ENCODE measurements at regions not wholly inside any gene's neighbourhood (a gene's known extent, or its start where the extent isn't known, plus 50 kb on each side); places are given as distances from the start of the nearest gene placed in this dataset.
A peak's percentile ranks its signal among the peaks of the same experiment; 100 is the strongest.
"Not testable (repeated sequence)": the region's sequence is repeated elsewhere in the genome, so short reads cannot be mapped to it uniquely, and the experiment has no call there.

DNA sequence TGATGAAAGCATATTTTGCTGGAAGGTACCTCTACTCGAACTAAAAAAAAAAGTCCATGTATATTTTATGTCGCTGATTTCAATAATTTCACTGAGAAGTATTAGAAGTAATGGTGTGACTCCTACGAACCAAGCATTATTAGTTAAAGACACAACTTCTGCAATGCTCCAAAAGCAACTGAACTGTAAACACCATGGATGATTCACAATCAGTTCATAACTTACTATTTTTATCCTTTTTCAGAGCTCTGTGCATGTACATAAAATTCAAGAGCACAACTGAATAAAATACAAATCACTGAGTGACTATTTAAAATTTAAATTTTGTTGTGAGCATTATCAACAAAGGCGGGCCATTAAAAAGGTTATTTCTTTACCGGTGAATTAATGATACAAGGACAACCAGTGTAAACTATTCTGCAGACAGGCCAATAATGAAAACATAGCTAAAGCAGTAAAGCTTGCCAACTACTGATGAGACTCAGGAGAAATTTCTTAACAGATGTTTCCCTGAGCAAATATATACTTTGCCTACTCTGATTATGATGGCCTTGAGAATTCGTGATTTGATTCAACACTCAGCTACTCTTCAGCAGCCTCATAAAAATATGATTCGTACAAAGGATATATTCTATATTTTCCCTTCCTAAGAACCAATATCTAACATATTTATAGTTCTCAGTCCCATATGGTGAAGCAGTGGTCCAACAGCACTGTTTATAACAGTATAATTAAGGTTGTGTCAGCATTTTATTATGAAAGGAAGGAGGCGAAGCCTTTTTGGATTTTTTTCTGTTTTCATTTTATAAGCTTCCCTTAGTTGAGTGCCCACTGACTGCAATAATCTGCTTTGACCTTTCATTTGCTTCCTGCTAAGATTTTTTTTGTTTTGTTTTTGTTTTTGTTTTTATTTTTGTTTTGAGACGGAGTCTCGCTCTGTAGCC is 62.8 kb upstream of the NEIL3 start:
- Histone ChIP-seq H3K9me3 (no peaks in the 10 kb centered on the region), H3K27me3 (no peaks in the 10 kb centered on the region), H3K36me3 (no peaks in the 10 kb centered on the region), H3K27ac (no peak overlapping the region), H3K4me3 (no peak overlapping the region), H3K4me1 (peaks cover 7% of the 10 kb centered on the region)
- DNase-seq (ENCODE audit: low spot score in 2 of 2), result no peak
- 72% methylated on average over 10 of the region's 10 CpGs for WGBS
- TF ChIP-seq EP300 (IDR thresholded peaks at IDR 0.05), result no peak
- no peak for TF ChIP-seq POLR2A (IDR thresholded peaks at IDR 0.05)
- TF ChIP-seq, protein P1, sequence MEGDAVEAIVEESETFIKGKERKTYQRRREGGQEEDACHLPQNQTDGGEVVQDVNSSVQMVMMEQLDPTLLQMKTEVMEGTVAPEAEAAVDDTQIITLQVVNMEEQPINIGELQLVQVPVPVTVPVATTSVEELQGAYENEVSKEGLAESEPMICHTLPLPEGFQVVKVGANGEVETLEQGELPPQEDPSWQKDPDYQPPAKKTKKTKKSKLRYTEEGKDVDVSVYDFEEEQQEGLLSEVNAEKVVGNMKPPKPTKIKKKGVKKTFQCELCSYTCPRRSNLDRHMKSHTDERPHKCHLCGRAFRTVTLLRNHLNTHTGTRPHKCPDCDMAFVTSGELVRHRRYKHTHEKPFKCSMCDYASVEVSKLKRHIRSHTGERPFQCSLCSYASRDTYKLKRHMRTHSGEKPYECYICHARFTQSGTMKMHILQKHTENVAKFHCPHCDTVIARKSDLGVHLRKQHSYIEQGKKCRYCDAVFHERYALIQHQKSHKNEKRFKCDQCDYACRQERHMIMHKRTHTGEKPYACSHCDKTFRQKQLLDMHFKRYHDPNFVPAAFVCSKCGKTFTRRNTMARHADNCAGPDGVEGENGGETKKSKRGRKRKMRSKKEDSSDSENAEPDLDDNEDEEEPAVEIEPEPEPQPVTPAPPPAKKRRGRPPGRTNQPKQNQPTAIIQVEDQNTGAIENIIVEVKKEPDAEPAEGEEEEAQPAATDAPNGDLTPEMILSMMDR (IDR thresholded peaks at IDR 0.05), result no peak
- TF ChIP-seq POLR2AphosphoS5 (IDR thresholded peaks at IDR 0.05), result no peak

DNA sequence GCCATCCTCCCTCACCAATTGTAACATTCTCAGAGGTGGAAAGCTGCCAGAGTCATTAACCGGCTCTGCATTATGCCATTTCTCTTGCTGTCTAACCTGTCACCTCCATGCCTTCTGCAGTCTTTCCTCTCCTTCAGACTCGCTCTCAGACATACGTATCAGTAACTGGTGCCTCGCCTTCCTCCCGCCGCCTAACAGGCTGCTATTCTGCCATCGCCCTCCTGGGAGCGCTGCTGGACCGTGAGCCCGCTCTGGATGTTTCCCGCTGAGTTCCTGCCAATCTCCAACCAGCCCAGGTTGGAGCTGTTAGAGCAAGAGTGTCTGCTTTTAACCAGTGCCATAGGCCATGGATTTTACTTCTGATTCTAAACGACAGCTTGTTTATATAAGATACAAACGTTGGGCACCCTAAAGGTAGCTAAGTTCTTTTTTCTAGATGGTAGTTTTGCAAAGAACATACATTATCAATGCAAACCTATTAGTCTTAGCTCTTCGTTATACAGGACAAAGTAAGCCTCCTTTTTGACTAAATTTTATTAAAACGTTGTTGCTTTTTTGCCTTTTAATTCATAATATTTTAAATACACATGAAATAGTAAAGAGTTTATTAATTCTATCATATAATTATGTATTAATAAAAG is 59.5 kb upstream of the NEIL3 start:
- Histone ChIP-seq H3K4me3 (no peak overlapping the region), H3K9me3 (no peaks in the 10 kb centered on the region), H3K27me3 (no peaks in the 10 kb centered on the region), H3K27ac (no peak overlapping the region), H3K4me1 (peaks cover 7% of the 10 kb centered on the region), H3K36me3 (no peaks in the 10 kb centered on the region)
- no peak for TF ChIP-seq EP300 (IDR thresholded peaks at IDR 0.05)
- TF ChIP-seq POLR2A (IDR thresholded peaks at IDR 0.05), result no peak
- TF ChIP-seq, protein P1 (IDR thresholded peaks at IDR 0.05), result peak; percentile 76 to 91
- peak in 1 of 2 donors; percentile 66 for DNase-seq (ENCODE audit: low spot score in 2 of 2)
- WGBS, result 15% methylated on average over 15 of the region's 15 CpGs

DNA sequence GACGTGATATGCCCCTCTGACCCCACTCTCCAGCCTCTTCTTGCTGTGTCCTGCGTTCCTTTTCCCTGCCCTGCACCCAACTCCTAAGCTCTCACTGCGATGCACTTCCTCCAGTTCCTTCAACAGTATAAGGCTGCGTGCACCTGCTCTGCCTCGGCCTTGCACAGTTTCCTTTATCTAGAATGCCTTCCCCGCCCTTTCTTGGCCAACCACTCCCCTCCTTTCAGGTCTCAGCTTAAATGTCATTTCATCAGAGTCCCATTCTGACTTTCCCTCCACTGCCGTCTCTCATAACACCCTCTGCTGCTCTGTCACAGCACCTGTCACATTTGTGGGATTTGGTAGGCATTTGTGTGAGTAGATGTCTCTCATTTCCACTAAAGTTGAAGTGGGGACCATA is 58.4 kb upstream of the NEIL3 start:
- WGBS, result 72% methylated on average over 7 of the region's 7 CpGs
- no peak overlapping the region for H3K27ac ChIP-seq
- no peaks in the 10 kb centered on the region for H3K36me3 ChIP-seq
- H3K4me3 ChIP-seq, result no peak overlapping the region
- H3K4me1 ChIP-seq, result peaks cover 7% of the 10 kb centered on the region
- H3K9me3 ChIP-seq, result no peaks in the 10 kb centered on the region
- TF ChIP-seq EP300 (IDR thresholded peaks at IDR 0.05) (no peak), POLR2A (IDR thresholded peaks at IDR 0.05) (no peak)
- no peaks in the 10 kb centered on the region for H3K27me3 ChIP-seq
- DNase-seq (ENCODE audit: low spot score in 2 of 2), result no peak

DNA sequence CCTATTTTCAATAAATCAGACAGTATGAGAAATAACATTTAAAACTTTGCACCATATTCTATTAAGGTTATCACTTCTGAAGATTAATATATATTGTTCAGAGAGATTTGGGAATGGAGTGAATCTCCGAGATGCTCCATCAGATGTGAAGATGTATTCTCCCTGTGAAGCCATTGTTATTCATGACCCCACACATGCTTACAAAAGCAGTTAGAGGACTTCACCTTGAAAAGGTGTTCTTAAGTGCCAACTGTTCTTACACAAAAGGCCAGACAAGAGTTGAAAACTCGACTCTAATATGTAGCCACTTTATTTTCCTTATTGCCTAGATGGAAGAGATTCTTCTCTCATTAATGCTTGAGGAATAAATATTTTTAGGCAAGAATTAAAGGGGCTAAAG is 54.3 kb upstream of the NEIL3 start:
- DNase-seq (ENCODE audit: low spot score in 2 of 2), result no peak
- no peak for TF ChIP-seq POLR2A (IDR thresholded peaks at IDR 0.05)
- TF ChIP-seq POLR2AphosphoS5 (IDR thresholded peaks at IDR 0.05), result no peak
- TF ChIP-seq EP300 (IDR thresholded peaks at IDR 0.05), result no peak
- TF ChIP-seq, protein P1 (IDR thresholded peaks at IDR 0.05), result no peak
- 76% methylated on average over 2 of the region's 2 CpGs for WGBS

DNA sequence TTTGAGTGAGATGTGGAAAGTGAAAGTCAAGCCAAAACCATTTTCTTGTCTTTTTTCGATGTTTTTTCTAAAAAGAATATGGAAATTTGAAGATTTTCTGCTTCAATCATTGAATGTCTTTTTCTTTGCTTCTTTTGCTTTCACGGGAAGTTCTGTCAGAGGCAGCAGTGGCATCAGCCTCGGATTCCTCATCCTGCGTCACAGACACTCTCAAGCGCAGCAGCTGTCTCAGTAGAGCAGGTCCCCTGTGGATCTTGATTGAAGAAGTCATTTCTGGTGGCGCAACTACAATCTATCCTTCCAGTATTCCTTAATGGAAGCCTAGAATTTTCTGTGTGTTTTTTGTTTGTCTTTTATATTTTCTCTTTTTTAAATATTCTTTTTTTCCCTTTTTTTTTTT is 52.7 kb upstream of the NEIL3 start:
- no peaks in the 10 kb centered on the region for H3K27me3 ChIP-seq
- WGBS, result 74% methylated on average over 6 of the region's 6 CpGs
- no peaks in the 10 kb centered on the region for H3K4me1 ChIP-seq
- no peak overlapping the region for H3K4me3 ChIP-seq
- no peaks in the 10 kb centered on the region for H3K36me3 ChIP-seq
- DNase-seq (ENCODE audit: low spot score in 2 of 2), result no peak
- no peaks in the 10 kb centered on the region for H3K9me3 ChIP-seq
- H3K27ac ChIP-seq, result no peak overlapping the region
- TF ChIP-seq POLR2A (IDR thresholded peaks at IDR 0.05) (no peak), EP300 (IDR thresholded peaks at IDR 0.05) (no peak), POLR2AphosphoS5 (IDR thresholded peaks at IDR 0.05) (no peak)
- TF ChIP-seq, protein P1 (IDR thresholded peaks at IDR 0.05), result no peak

More for the DNA sequence above, 54.3 kb upstream of the NEIL3 start:
- Histone ChIP-seq H3K4me3 (no peak overlapping the region), H3K9me3 (no peaks in the 10 kb centered on the region), H3K4me1 (peaks cover under 1% of the 10 kb centered on the region), H3K27ac (no peak overlapping the region), H3K36me3 (no peaks in the 10 kb centered on the region), H3K27me3 (no peaks in the 10 kb centered on the region)

DNA sequence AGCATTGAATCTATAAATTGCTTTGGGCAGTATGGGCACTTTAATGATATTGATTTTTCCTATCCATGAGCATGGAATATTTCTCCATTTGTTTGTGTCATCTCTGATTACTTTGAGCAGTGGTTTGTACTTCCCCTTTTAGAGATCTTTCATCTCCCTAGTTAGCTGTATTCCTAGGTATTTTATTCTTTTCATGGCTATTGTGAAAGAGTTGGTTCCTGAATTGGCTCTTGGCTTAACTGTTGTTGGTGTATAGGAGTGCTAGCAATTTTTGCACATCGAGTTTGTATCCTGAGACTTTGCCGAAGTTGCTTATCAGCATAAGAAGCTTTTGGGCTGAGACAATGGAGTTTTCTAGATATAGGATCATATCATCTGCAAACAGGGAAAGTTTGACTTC is 50.2 kb upstream of the NEIL3 start:
- not testable (repeated sequence) for H3K27ac ChIP-seq; DNase-seq (ENCODE audit: low spot score in 2 of 2); H3K27me3 ChIP-seq; H3K9me3 ChIP-seq; H3K36me3 ChIP-seq; H3K4me3 ChIP-seq; H3K4me1 ChIP-seq
- WGBS, result 82% methylated on average over 2 of the region's 2 CpGs

Measured in suprapubic skin (tissue), 4 donors.